Muscle of leg (tissue), 3 donors: ENCODE measurements at regions not wholly inside any gene's neighbourhood (a gene's known extent, or its start where the extent isn't known, plus 50 kb on each side); places are given as distances from the start of the nearest gene placed in this dataset.
"Not testable (repeated sequence)": the region's sequence is repeated elsewhere in the genome, so short reads cannot be mapped to it uniquely, and the experiment has no call there.

Source experiments
- DNase-seq: peaks from one replicate; pipeline ENCODE4 v3.0.0; 2013
- H3K27ac ChIP-seq: one replicate; pipeline ENCODE4 v1.5.1; 2013; ENCODE audit warnings: mild to moderate bottlenecking, low read length, control low read depth
- H3K27me3 ChIP-seq: one replicate; pipeline ENCODE4 v1.6.1; 2013; ENCODE audit warnings: low read length; ENCODE audit not compliant: control insufficient read depth, insufficient read depth
- H3K36me3 ChIP-seq: one replicate; pipeline ENCODE4 v1.6.1; 2013; ENCODE audit warnings: low read length; ENCODE audit not compliant: control insufficient read depth, insufficient read depth
- H3K4me1 ChIP-seq: one replicate; pipeline ENCODE4 v1.6.1; 2013; ENCODE audit warnings: low read length; ENCODE audit not compliant: control insufficient read depth, insufficient read depth
- H3K4me3 ChIP-seq: one replicate; pipeline ENCODE4 v1.5.1; 2013; ENCODE audit warnings: low read length, control low read depth
- H3K9me3 ChIP-seq: replicated peaks from 2 replicates; pipeline ENCODE4 v1.6.1; 2013; ENCODE audit warnings: low read depth, low read length; ENCODE audit not compliant: control insufficient read depth
- WGBS: methylation state at CpG from one replicate; pipeline ENCODE4 v1.1.5; 2013; ENCODE audit warnings: missing lambda C conversion rate; ENCODE audit not compliant: insufficient coverage; 5-methylcytosine and 5-hydroxymethylcytosine counted together

GRCh38 chr19:28612275-28612769 lies 600.6 kb downstream of the UQCRFS1 start:
- WGBS = 92% methylated on average over 2 of the region's 8 CpGs
- DNase-seq = no peak

GRCh38 chr19:28611227-28611914 lies 601.6 kb downstream of the UQCRFS1 start:
- 92% methylated on average over 2 of the region's 8 CpGs for WGBS
- H3K36me3 ChIP-seq, DNase-seq, H3K27ac ChIP-seq, H3K4me1 ChIP-seq, H3K4me3 ChIP-seq, H3K27me3 ChIP-seq, H3K9me3 ChIP-seq: not testable (repeated sequence)

More at GRCh38 chr19:28612275-28612769, 600.6 kb downstream of the UQCRFS1 start:
- H3K4me1 ChIP-seq = no peaks in the 10 kb centered on the region
- no peak overlapping the region for H3K27ac ChIP-seq
- no peaks in the 10 kb centered on the region for H3K27me3 ChIP-seq
- no peak overlapping the region for H3K4me3 ChIP-seq
- H3K9me3 ChIP-seq = peaks cover 4% of the 10 kb centered on the region
- H3K36me3 ChIP-seq = no peaks in the 10 kb centered on the region

GRCh38 chr19:28610731-28611130 lies 602.2 kb downstream of the UQCRFS1 start:
- no peak for DNase-seq
- H3K9me3 ChIP-seq = peaks cover 12% of the 10 kb centered on the region
- no peak overlapping the region for H3K27ac ChIP-seq
- H3K4me3 ChIP-seq = no peak overlapping the region
- 90% methylated on average over 6 of the region's 6 CpGs for WGBS
- H3K4me1 ChIP-seq = no peaks in the 10 kb centered on the region
- no peaks in the 10 kb centered on the region for H3K36me3 ChIP-seq
- H3K27me3 ChIP-seq = no peaks in the 10 kb centered on the region

- DNase-seq = no peak
- H3K27ac ChIP-seq = no peak overlapping the region
- no peak overlapping the region for H3K4me3 ChIP-seq
- peaks cover 10% of the 10 kb centered on the region for H3K9me3 ChIP-seq
- H3K36me3 ChIP-seq = no peaks in the 10 kb centered on the region
- WGBS = 83% methylated on average over 3 of the region's 5 CpGs
- no peaks in the 10 kb centered on the region for H3K4me1 ChIP-seq
- H3K27me3 ChIP-seq = no peaks in the 10 kb centered on the region
These were observed 603.0 kb downstream of the UQCRFS1 start for GRCh38 chr19:28609944-28610343.

GRCh38 chr19:28609091-28609755 lies 603.7 kb downstream of the UQCRFS1 start:
- no peak for DNase-seq
- 95% methylated on average over 3 of the region's 8 CpGs for WGBS

GRCh38 chr19:28608292-28608691 lies 604.7 kb downstream of the UQCRFS1 start:
- no peaks in the 10 kb centered on the region for H3K36me3 ChIP-seq
- H3K9me3 ChIP-seq = peaks cover 10% of the 10 kb centered on the region
- no peaks in the 10 kb centered on the region for H3K4me1 ChIP-seq
- no peak overlapping the region for H3K4me3 ChIP-seq
- no peaks in the 10 kb centered on the region for H3K27me3 ChIP-seq
- no peak for DNase-seq
- H3K27ac ChIP-seq = no peak overlapping the region
- whole genome bisulfite sequencing = 74% methylated on average over 3 of the region's 4 CpGs

More at GRCh38 chr19:28609091-28609755, 603.7 kb downstream of the UQCRFS1 start:
- no peak overlapping the region for H3K27ac ChIP-seq
- no peaks in the 10 kb centered on the region for H3K4me1 ChIP-seq
- no peaks in the 10 kb centered on the region for H3K36me3 ChIP-seq
- H3K9me3 ChIP-seq = peaks cover 10% of the 10 kb centered on the region
- H3K27me3 ChIP-seq = no peaks in the 10 kb centered on the region
- no peak overlapping the region for H3K4me3 ChIP-seq

GRCh38 chr19:28607066-28607583 lies 605.8 kb downstream of the UQCRFS1 start:
- DNase-seq = no peak
- Histone ChIP-seq H3K27me3 (no peaks in the 10 kb centered on the region), H3K27ac (no peak overlapping the region), H3K9me3 (peaks cover 10% of the 10 kb centered on the region), H3K4me3 (no peak overlapping the region), H3K36me3 (no peaks in the 10 kb centered on the region), H3K4me1 (no peaks in the 10 kb centered on the region)
- WGBS = 99% methylated on average over 11 of the region's 14 CpGs

- 83% methylated on average over 6 of the region's 14 CpGs for WGBS
- no peak for DNase-seq
- no peaks in the 10 kb centered on the region for H3K4me1 ChIP-seq
- no peak overlapping the region for H3K4me3 ChIP-seq
- no peak overlapping the region for H3K27ac ChIP-seq
- peaks cover 10% of the 10 kb centered on the region for H3K9me3 ChIP-seq
- H3K27me3 ChIP-seq = no peaks in the 10 kb centered on the region
- no peaks in the 10 kb centered on the region for H3K36me3 ChIP-seq
These were observed 606.5 kb downstream of the UQCRFS1 start for GRCh38 chr19:28606269-28607032.

- H3K4me3 ChIP-seq = no peak overlapping the region
- no peak overlapping the region for H3K27ac ChIP-seq
- WGBS = no CpG with 5 or more reads among the region's 8 CpGs
- peaks cover 10% of the 10 kb centered on the region for H3K9me3 ChIP-seq
- H3K4me1 ChIP-seq = no peaks in the 10 kb centered on the region
- no peak for DNase-seq
- H3K36me3 ChIP-seq = no peaks in the 10 kb centered on the region
- H3K27me3 ChIP-seq = no peaks in the 10 kb centered on the region
These were observed 607.3 kb downstream of the UQCRFS1 start for GRCh38 chr19:28605501-28606268.
